Peyer's patch (tissue), 4 donors: ENCODE measurements at regions not wholly inside any gene's neighbourhood (a gene's known extent, or its start where the extent isn't known, plus 50 kb on each side); places are given as distances from the start of the nearest gene placed in this dataset.

Experiments used
- POLR2A ChIP-seq, 2 donors: fragments of 450-650 bp; IDR thresholded peaks; one replicate each; pipeline ENCODE4 v1.5.1; 2017; ENCODE audit warnings: antibody characterized with exemption in 2 of 2, mild to moderate bottlenecking in 2 of 2, moderate library complexity in 2 of 2
- TF ChIP-seq, protein P1 (sequence below), 6 experiments: fragments of 450-650 bp in 4 of 6; fragments of 200-600 bp in 2 of 6; sonication (generic) in 1 of 6; IDR thresholded peaks; one replicate each; pipeline ENCODE4 v1.5.1; 2017 to 2019; ENCODE audit warnings: antibody characterized with exemption in 6 of 6, mild to moderate bottlenecking in 3 of 6, moderate library complexity in 1 of 6

DNA sequence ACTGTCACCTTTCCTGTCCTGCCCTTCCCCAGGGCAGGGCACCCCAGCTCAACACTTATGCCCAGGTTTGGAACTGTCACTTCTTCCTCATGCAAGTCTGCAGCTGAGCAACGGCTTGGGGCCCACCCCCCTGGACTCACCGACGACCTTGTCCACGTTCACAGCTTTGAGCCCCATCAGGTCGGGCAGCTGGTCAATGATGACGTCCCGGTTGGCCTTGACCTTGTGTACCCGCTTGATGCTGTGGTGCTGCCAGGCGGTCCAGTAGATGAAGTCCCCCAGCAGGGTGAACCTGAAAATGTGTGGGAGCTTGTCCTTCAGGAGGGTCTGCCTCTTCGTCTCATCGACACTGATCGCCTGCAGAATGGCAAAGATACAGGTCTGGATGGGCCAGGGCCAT is 135.0 kb downstream of the CRYBB2 start:
- TF ChIP-seq, protein P1, sequence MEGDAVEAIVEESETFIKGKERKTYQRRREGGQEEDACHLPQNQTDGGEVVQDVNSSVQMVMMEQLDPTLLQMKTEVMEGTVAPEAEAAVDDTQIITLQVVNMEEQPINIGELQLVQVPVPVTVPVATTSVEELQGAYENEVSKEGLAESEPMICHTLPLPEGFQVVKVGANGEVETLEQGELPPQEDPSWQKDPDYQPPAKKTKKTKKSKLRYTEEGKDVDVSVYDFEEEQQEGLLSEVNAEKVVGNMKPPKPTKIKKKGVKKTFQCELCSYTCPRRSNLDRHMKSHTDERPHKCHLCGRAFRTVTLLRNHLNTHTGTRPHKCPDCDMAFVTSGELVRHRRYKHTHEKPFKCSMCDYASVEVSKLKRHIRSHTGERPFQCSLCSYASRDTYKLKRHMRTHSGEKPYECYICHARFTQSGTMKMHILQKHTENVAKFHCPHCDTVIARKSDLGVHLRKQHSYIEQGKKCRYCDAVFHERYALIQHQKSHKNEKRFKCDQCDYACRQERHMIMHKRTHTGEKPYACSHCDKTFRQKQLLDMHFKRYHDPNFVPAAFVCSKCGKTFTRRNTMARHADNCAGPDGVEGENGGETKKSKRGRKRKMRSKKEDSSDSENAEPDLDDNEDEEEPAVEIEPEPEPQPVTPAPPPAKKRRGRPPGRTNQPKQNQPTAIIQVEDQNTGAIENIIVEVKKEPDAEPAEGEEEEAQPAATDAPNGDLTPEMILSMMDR (IDR thresholded peaks at IDR 0.05): no peak
- TF ChIP-seq POLR2A (IDR thresholded peaks at IDR 0.05): no peak
